ENCODE measurements at regions not wholly inside any gene's neighbourhood (a gene's known extent, or its start where the extent isn't known, plus 50 kb on each side); places are given as distances from the start of the nearest gene placed in this dataset.
A peak's percentile ranks its signal among the peaks of the same experiment; 100 is the strongest.

GRCh38 chr9:89655990-89656657, 51.3 kb downstream of the GADD45G start:
- DNase-seq, result no peak

GRCh38 chr9:89657295-89657694, 52.5 kb downstream of the GADD45G start:
- no peak for DNase-seq

- no peak for DNase-seq
Measured at GRCh38 chr9:89657765-89658164, 53.0 kb downstream of the GADD45G start.

GRCh38 chr9:89658401-89658800, 53.6 kb downstream of the GADD45G start:
- no peak for DNase-seq

- DNase-seq, result no peak
Measured at GRCh38 chr9:89658931-89659330, 54.1 kb downstream of the GADD45G start.

- no peak for DNase-seq
Measured at GRCh38 chr9:89659473-89659872, 54.7 kb downstream of the GADD45G start.

GRCh38 chr9:89659891-89660685, 55.3 kb downstream of the GADD45G start:
- DNase-seq, result no peak

GRCh38 chr9:89661391-89661949, 56.7 kb downstream of the GADD45G start:
- DNase-seq, result no peak

- peak; percentile 97 for DNase-seq
Measured at GRCh38 chr9:89661956-89662717, 57.3 kb downstream of the GADD45G start.

GRCh38 chr9:89662718-89663613, 58.2 kb downstream of the GADD45G start:
- DNase-seq, result no peak

GRCh38 chr9:89663614-89663970, 58.8 kb downstream of the GADD45G start:
- DNase-seq, result no peak

GRCh38 chr9:89664010-89664409, 59.2 kb downstream of the GADD45G start:
- DNase-seq, result no peak

GRCh38 chr9:89664896-89665329, 60.1 kb downstream of the GADD45G start:
- no peak for DNase-seq

- DNase-seq, result no peak
Measured at GRCh38 chr9:89666364-89666763, 61.6 kb downstream of the GADD45G start.

- no peak for DNase-seq
Measured at GRCh38 chr9:89666950-89667349, 62.1 kb downstream of the GADD45G start.

GRCh38 chr9:89667726-89668125, 62.9 kb downstream of the GADD45G start:
- DNase-seq, result no peak

GRCh38 chr9:89668216-89668865, 63.5 kb downstream of the GADD45G start:
- no peak for DNase-seq

GRCh38 chr9:89668866-89669246, 64.0 kb downstream of the GADD45G start:
- DNase-seq, result no peak

- DNase-seq, result no peak
Measured at GRCh38 chr9:89669361-89669842, 64.6 kb downstream of the GADD45G start.

- DNase-seq, result no peak
Measured at GRCh38 chr9:89670114-89670513, 65.3 kb downstream of the GADD45G start.

GRCh38 chr9:89670801-89671434, 66.1 kb downstream of the GADD45G start:
- DNase-seq, result no peak
